Vagina (tissue), 2 donors: ENCODE measurements at regions not wholly inside any gene's neighbourhood (a gene's known extent, or its start where the extent isn't known, plus 50 kb on each side); places are given as distances from the start of the nearest gene placed in this dataset.

Experiments
- CTCF ChIP-seq, 3 experiments: fragments of 450-650 bp in 2 of 3; fragments of 200-600 bp in 1 of 3; sonication (generic) in 1 of 3; IDR thresholded peaks; one replicate each; pipeline ENCODE4 v1.5.1; 2017 to 2019; ENCODE audit warnings: antibody characterized with exemption in 3 of 3, mild to moderate bottlenecking in 2 of 3, moderate library complexity in 2 of 3
- POLR2A ChIP-seq, 2 donors: fragments of 450-650 bp; IDR thresholded peaks; one replicate each; pipeline ENCODE4 v1.6.1; 2017; ENCODE audit warnings: antibody characterized with exemption in 2 of 2, mild to moderate bottlenecking in 2 of 2, moderate library complexity in 2 of 2
- POLR2AphosphoS5 ChIP-seq, 2 donors: sonication (generic); formaldehyde crosslinking; IDR thresholded peaks; one replicate each; pipeline ENCODE4 v1.9.0; 2017; ENCODE audit warnings: antibody characterized with exemption in 2 of 2, mild to moderate bottlenecking in 2 of 2, low read depth in 1 of 2; ENCODE audit not compliant: insufficient read depth in 1 of 2

- TF ChIP-seq CTCF (IDR thresholded peaks at IDR 0.05) (no peak), POLR2AphosphoS5 (IDR thresholded peaks at IDR 0.05; ENCODE audit: insufficient read depth in 1 of 2, low read depth in 1 of 2) (no peak), POLR2A (IDR thresholded peaks at IDR 0.05) (no peak)
These were observed 220.0 kb upstream of the ZFP64 start for GRCh38 chr20:52411611-52412010.
